K562 (cell line): ENCODE measurements at regions not wholly inside any gene's neighbourhood (a gene's known extent, or its start where the extent isn't known, plus 50 kb on each side); places are given as distances from the start of the nearest gene placed in this dataset.

ENCODE experiments used
- ATAC-seq: fragments of 200-7000 bp; cut with Tn5 transposase; 3 replicates; pipeline ENCODE4 v1.9.1; 2020; ENCODE audit warnings: moderate library complexity
- BruUV-seq: library from RNA; stranded (reverse); fragments of 400-500 nt; replicated peaks from 2 replicates; lab custom pipeline; 2021; lab: Mats Ljungman, UMichigan
- CTCF ChIA-PET: fragments of 300-600 bp; formaldehyde crosslinking; extraction: SDS; loops from one replicate; lab custom pipeline; 2021; ENCODE audit warnings: low intra/inter-chr PET ratio; lab: Yijun Ruan, JAX
- POLR2A ChIA-PET: fragments of 300-600, 350-650 bp; sonication (Branson Sonifier 250); formaldehyde crosslinking; extraction: SDS; loops from one replicate; lab custom pipeline; 2021; ENCODE audit warnings: antibody characterized with exemption, inconsistent platforms; lab: Yijun Ruan, JAX
- DNase-seq, 4 experiments: peaks; one replicate each; pipeline versions ENCODE4 v3.0.0 to v3.0.0-alpha.2; 2011 to 2018; ENCODE audit warnings: low spot score in 3 of 4, mixed read lengths in 3 of 4; ENCODE audit errors: extremely low read depth in 1 of 4
- FAIRE-seq: peaks from 2 replicates; lab custom pipeline; 2011; peaks lifted over from hg19 to GRCh38; lab: Jason Lieb, UNC
- H2AFZ ChIP-seq: 2 replicates; pipeline ENCODE4 v1.6.0; 2011; ENCODE audit warnings: low read depth, low read length, control low read depth, inconsistent platforms
- H3K27ac ChIP-seq: fragments of 200-600 bp; 3 replicates; pipeline ENCODE4 v1.8.0; 2011; ENCODE audit warnings: low read depth, mild to moderate bottlenecking, control low read depth, inconsistent platforms, low read length, moderate library complexity, mixed read lengths; ENCODE audit errors: extremely low read depth
- H3K27me3 ChIP-seq, 2 experiments: fragments of 300-600 bp in 1 of 2; 2 replicates in 1 of 2; 3 replicates in 1 of 2; pipeline versions ENCODE4 v1.6.0 to v1.8.0; 2011; ENCODE audit warnings: inconsistent platforms in 2 of 2, low read length in 2 of 2, mild to moderate bottlenecking in 1 of 2, mixed read lengths in 1 of 2, moderate library complexity in 1 of 2; ENCODE audit not compliant: control insufficient read depth in 2 of 2, insufficient read depth in 2 of 2
- H3K36me3 ChIP-seq: fragments of 300-600 bp; 3 replicates; pipeline ENCODE4 v1.8.0; 2011; ENCODE audit warnings: mild to moderate bottlenecking, low read length, inconsistent platforms; ENCODE audit not compliant: control insufficient read depth, insufficient read depth
- H3K4me1 ChIP-seq, 2 experiments: fragments of 200-600 bp in 1 of 2; replicated peaks in 1 of 2; 2 replicates in 1 of 2; 3 replicates in 1 of 2; pipeline versions ENCODE4 v1.5.1 to v1.8.0; 2011; ENCODE audit warnings: inconsistent platforms in 2 of 2, low read length in 2 of 2, mild to moderate bottlenecking in 1 of 2, mixed read lengths in 1 of 2, moderate library complexity in 1 of 2; ENCODE audit not compliant: control insufficient read depth in 2 of 2, insufficient read depth in 2 of 2
- H3K4me2 ChIP-seq: 2 replicates; pipeline ENCODE4 v1.6.1; 2011; ENCODE audit warnings: low read length, control low read depth, inconsistent platforms, mixed read lengths; ENCODE audit not compliant: insufficient read depth
- H3K4me3 ChIP-seq: fragments of 200-600 bp; sonication (generic), shearing (Covaris generic); 2 replicates; pipeline ENCODE4 v1.5.1; 2016; ENCODE audit warnings: control low read depth, inconsistent platforms
- H3K79me2 ChIP-seq: fragments of 200-600 bp; 3 replicates; pipeline ENCODE4 v1.8.0; 2011; ENCODE audit warnings: low read length, inconsistent platforms; ENCODE audit not compliant: control insufficient read depth, insufficient read depth
- H3K9ac ChIP-seq, 2 experiments: 2 replicates each; pipeline versions ENCODE4 v1.6.0 to v1.6.1; 2011; ENCODE audit warnings: low read depth in 2 of 2, low read length in 2 of 2, control low read depth in 1 of 2, inconsistent platforms in 1 of 2, mild to moderate bottlenecking in 1 of 2, mixed read lengths in 1 of 2; ENCODE audit not compliant: insufficient read depth in 1 of 2
- H3K9me1 ChIP-seq: one replicate; pipeline ENCODE4 v1.6.0; 2011; ENCODE audit warnings: inconsistent platforms, mild to moderate bottlenecking, low read length, moderate library complexity; ENCODE audit not compliant: control insufficient read depth, insufficient read depth
- H3K9me3 ChIP-seq: replicated peaks from 2 replicates; pipeline ENCODE4 v1.5.1; 2011; ENCODE audit warnings: low read depth, low read length, inconsistent platforms; ENCODE audit not compliant: control insufficient read depth, insufficient read depth
- H4K20me1 ChIP-seq: replicated peaks from 2 replicates; pipeline ENCODE4 v1.6.1; 2011; ENCODE audit warnings: low read length, inconsistent platforms, mixed read lengths; ENCODE audit not compliant: control insufficient read depth, insufficient read depth
- CBX1 ChIP-seq: sonication (generic); IDR thresholded peaks from 2 replicates; pipeline ENCODE4 v1.6.1; 2016; ENCODE audit warnings: antibody characterized with exemption, low read depth, mild to moderate bottlenecking
- EHMT2 ChIP-seq: fragments of 450-650 bp; IDR thresholded peaks from 2 replicates; pipeline ENCODE4 v1.6.1; 2018; ENCODE audit warnings: antibody characterized with exemption
- GABPA ChIP-seq: fragments of 200-800 bp; sonication (Bioruptor generic); conservative IDR thresholded peaks from 2 replicates; pipeline ENCODE4 v1.6.1; 2016; ENCODE audit warnings: low read depth, missing genetic modification characterization, missing compliant biosample characterization
- GTF2A2 ChIP-seq: IDR thresholded peaks from 2 replicates; pipeline ENCODE4 v1.6.1; 2016; ENCODE audit warnings: mild to moderate bottlenecking, missing genetic modification characterization, missing compliant biosample characterization
- HDGF ChIP-seq: fragments of 450-650 bp; IDR thresholded peaks from 2 replicates; pipeline ENCODE4 v1.6.1; 2016
- KAT7 ChIP-seq: sonication (generic); formaldehyde crosslinking; IDR thresholded peaks from 2 replicates; pipeline ENCODE4 v1.8.0; 2022; ENCODE audit warnings: missing genetic modification reagents, mild to moderate bottlenecking, borderline replicate concordance
- MTA1 ChIP-seq: fragments of 450-650 bp; IDR thresholded peaks from 2 replicates; pipeline ENCODE4 v1.6.1; 2017; ENCODE audit warnings: borderline replicate concordance
- NCOR1 ChIP-seq: fragments of 450-650 bp; IDR thresholded peaks from 2 replicates; pipeline ENCODE4 v1.6.1; 2016; ENCODE audit warnings: mild to moderate bottlenecking, moderate library complexity
- NFATC3 ChIP-seq: fragments of 450-650 bp; IDR thresholded peaks from 2 replicates; pipeline ENCODE4 v1.6.1; 2017; ENCODE audit warnings: mild to moderate bottlenecking
- RBBP5 ChIP-seq: fragments of 200-600 bp; sonication (generic); IDR thresholded peaks from 2 replicates; pipeline ENCODE4 v1.6.1; 2012; ENCODE audit warnings: borderline replicate concordance, mild to moderate bottlenecking, low read length, control low read depth, inconsistent platforms; ENCODE audit not compliant: insufficient read depth, poor library complexity, severe bottlenecking
- SMARCC2 ChIP-seq: fragments of 450-650 bp; IDR thresholded peaks from 2 replicates; pipeline ENCODE4 v1.6.1; 2017; ENCODE audit warnings: antibody characterized with exemption, moderate library complexity, mild to moderate bottlenecking, low read depth
- SUPT5H ChIP-seq: fragments of 450-650 bp; IDR thresholded peaks from 2 replicates; pipeline ENCODE4 v1.6.1; 2016
- TCFL5 ChIP-seq: fragments of 250-450 bp; sonication (Bioruptor Pico); conservative IDR thresholded peaks from 2 replicates; pipeline ENCODE4 v1.6.1; 2021; ENCODE audit warnings: mild to moderate bottlenecking, moderate library complexity, matching md5 sums
- ZFPM2 ChIP-seq: fragments of 250-450 bp; sonication (Bioruptor Pico); IDR thresholded peaks from 2 replicates; pipeline ENCODE4 v1.5.1; 2022; ENCODE audit warnings: mild to moderate bottlenecking
- ZNF444 ChIP-seq: fragments of 250-450 bp; sonication (Bioruptor Pico); IDR thresholded peaks from 2 replicates; pipeline ENCODE4 v1.4.0; 2020; ENCODE audit warnings: mild to moderate bottlenecking, moderate library complexity
- ZNF766 ChIP-seq: fragments of 200-800 bp; sonication (Bioruptor generic); conservative IDR thresholded peaks from 2 replicates; pipeline ENCODE4 v1.6.1; 2016; ENCODE audit warnings: missing genetic modification characterization, missing compliant biosample characterization
- WGBS: fragments of 100-300 bp; shearing (Covaris generic); methylation state at CpG from one replicate; pipeline ENCODE4 v1.1.6; 2016; ENCODE audit warnings: low coverage, mixed read lengths; ENCODE audit not compliant: insufficient coverage; ENCODE audit errors: missing lambda C conversion rate; 5-methylcytosine and 5-hydroxymethylcytosine counted together
- in situ Hi-C: fragments of 300-500 bp; cut with MboI; formaldehyde crosslinking; loops from 4 replicates; pipeline ENCODE4 v1.15.0; 2018; ENCODE audit warnings: inconsistent platforms, mixed read lengths
- intact Hi-C: fragments of 100-400 bp; cut with micrococcal nuclease; formaldehyde crosslinking; loops from 2 replicates; pipeline ENCODE4 v1.14.2; 2022
- TF ChIP-seq, protein P1 (sequence below): sonication (generic); formaldehyde crosslinking; IDR thresholded peaks from 2 replicates; pipeline ENCODE4 v1.8.0; 2022; ENCODE audit warnings: mild to moderate bottlenecking, missing genetic modification reagents

DNA sequence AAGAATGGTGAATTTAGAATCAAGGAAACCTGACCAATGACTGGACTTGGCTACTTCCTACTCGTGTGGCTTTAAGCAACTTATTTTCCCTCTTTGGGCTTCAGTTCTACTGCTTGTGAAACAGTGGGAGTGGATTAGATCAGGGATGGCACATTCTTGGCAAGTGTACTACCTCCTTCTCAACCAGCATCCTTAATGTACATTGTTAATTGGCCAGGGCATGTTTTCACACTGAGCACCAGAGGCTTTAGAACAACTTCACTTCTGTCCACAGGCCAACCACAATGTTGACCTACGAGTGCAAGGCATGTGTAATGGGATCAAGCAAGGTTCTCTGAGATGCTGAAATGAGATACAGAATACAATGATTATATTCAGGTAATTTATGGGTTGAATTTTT is 315.3 kb downstream of the ADRA2A start (continued):
- TF ChIP-seq, protein P1, sequence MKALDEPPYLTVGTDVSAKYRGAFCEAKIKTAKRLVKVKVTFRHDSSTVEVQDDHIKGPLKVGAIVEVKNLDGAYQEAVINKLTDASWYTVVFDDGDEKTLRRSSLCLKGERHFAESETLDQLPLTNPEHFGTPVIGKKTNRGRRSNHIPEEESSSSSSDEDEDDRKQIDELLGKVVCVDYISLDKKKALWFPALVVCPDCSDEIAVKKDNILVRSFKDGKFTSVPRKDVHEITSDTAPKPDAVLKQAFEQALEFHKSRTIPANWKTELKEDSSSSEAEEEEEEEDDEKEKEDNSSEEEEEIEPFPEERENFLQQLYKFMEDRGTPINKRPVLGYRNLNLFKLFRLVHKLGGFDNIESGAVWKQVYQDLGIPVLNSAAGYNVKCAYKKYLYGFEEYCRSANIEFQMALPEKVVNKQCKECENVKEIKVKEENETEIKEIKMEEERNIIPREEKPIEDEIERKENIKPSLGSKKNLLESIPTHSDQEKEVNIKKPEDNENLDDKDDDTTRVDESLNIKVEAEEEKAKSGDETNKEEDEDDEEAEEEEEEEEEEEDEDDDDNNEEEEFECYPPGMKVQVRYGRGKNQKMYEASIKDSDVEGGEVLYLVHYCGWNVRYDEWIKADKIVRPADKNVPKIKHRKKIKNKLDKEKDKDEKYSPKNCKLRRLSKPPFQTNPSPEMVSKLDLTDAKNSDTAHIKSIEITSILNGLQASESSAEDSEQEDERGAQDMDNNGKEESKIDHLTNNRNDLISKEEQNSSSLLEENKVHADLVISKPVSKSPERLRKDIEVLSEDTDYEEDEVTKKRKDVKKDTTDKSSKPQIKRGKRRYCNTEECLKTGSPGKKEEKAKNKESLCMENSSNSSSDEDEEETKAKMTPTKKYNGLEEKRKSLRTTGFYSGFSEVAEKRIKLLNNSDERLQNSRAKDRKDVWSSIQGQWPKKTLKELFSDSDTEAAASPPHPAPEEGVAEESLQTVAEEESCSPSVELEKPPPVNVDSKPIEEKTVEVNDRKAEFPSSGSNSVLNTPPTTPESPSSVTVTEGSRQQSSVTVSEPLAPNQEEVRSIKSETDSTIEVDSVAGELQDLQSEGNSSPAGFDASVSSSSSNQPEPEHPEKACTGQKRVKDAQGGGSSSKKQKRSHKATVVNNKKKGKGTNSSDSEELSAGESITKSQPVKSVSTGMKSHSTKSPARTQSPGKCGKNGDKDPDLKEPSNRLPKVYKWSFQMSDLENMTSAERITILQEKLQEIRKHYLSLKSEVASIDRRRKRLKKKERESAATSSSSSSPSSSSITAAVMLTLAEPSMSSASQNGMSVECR (CRISPR knock-in tag), result no peak
- TF ChIP-seq KAT7 (CRISPR knock-in tag) (no peak), ZNF444 (CRISPR knock-in tag) (no peak)

DNA sequence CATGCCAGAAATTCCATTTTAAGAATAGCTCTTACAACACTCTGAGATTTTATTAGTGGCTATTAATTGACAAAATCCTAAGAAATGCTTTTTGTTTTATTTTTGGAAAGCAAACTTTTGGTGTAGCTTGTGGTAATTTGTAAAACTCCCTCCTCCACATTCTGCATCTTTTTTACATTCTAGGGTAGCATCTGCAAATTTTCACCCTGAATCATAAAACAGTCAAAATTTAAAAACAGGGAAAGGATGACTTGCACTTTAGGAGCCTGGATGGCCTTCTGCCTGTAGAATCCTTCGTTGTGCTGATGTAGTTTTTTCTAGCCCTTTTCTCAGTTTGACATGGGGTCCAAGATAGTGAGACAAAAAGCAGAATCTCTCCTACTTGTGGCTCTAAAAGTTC is 316.1 kb downstream of the ADRA2A start:
- TF ChIP-seq NFATC3 (no peak), NCOR1 (no peak), ZNF766 (CRISPR knock-in tag) (no peak), SUPT5H (no peak), ZFPM2 (CRISPR knock-in tag) (no peak), CBX1 (no peak), GABPA (tag) (no peak), EHMT2 (no peak), SMARCC2 (no peak), TCFL5 (CRISPR knock-in tag) (no peak), HDGF (no peak), GTF2A2 (tag) (no peak), RBBP5 (no peak), MTA1 (no peak)
- intact Hi-C loops, result no loop called here
- WGBS, result 0% methylated on average over 1 of the region's 1 CpG
- FAIRE-seq (no peak), DNase-seq (no peak), ATAC-seq (no peak)
- no peak overlapping the region for H2AFZ ChIP-seq
- BruUV-seq, result no TSS peak
- ChIA-PET POLR2A (interaction anchor here (0.7 kb wide), 1 partner anchor 17 kb away, joined by 3 read pairs; no protein-coding TSS in a partner anchor), CTCF (no interaction called here)
- H3K9me1 ChIP-seq, result no peaks in the 10 kb centered on the region
- no peaks in the 10 kb centered on the region for H3K36me3 ChIP-seq
- no peaks in the 10 kb centered on the region for H3K4me1 ChIP-seq
- H3K27me3 ChIP-seq, result no peaks in the 10 kb centered on the region
- H3K4me3 ChIP-seq, result no peak overlapping the region
- no peaks in the 10 kb centered on the region for H3K9me3 ChIP-seq
- in situ Hi-C loops, result no loop called here
- no peak overlapping the region for H3K27ac ChIP-seq
- no peak overlapping the region for H3K4me2 ChIP-seq
- no peaks in the 10 kb centered on the region for H3K79me2 ChIP-seq
- H4K20me1 ChIP-seq, result no peaks in the 10 kb centered on the region
- H3K9ac ChIP-seq, result no peak overlapping the region
